Neural cell (in vitro differentiated cells): ENCODE measurements at regions not wholly inside any gene's neighbourhood (a gene's known extent, or its start where the extent isn't known, plus 50 kb on each side); places are given as distances from the start of the nearest gene placed in this dataset.

Experiments used
- H2AFZ ChIP-seq: fragments of 200-600, 300-800 bp; sonication (generic), shearing (Covaris generic); 2 replicates; pipeline ENCODE4 v1.6.0; 2014; ENCODE audit warnings: low read depth, mild to moderate bottlenecking, antibody characterized with exemption, low read length, moderate library complexity
- H3F3A ChIP-seq: fragments of 200-600 bp; shearing (Covaris generic); 2 replicates; pipeline ENCODE4 v1.6.1; 2016; ENCODE audit warnings: mild to moderate bottlenecking, moderate library complexity, mixed read lengths, antibody characterized with exemption, low read length; ENCODE audit not compliant: insufficient read depth, poor library complexity, severe bottlenecking
- H3K27ac ChIP-seq: fragments of 200-600, 300-800 bp; sonication (generic), shearing (Covaris generic); 2 replicates; pipeline ENCODE4 v1.5.1; 2014; ENCODE audit warnings: mild to moderate bottlenecking, low read length, moderate library complexity
- H3K27me3 ChIP-seq: fragments of 300-800, 200-600 bp; sonication (generic), shearing (Covaris generic); 2 replicates; pipeline ENCODE4 v1.6.0; 2014; ENCODE audit warnings: mild to moderate bottlenecking, low read depth, low read length, moderate library complexity; ENCODE audit not compliant: insufficient read depth
- H3K36me3 ChIP-seq: fragments of 300-800, 200-600 bp; sonication (generic), shearing (Covaris generic); 2 replicates; pipeline ENCODE4 v1.5.1; 2014; ENCODE audit warnings: mild to moderate bottlenecking, antibody characterized with exemption, low read length, moderate library complexity; ENCODE audit not compliant: insufficient read depth
- H3K4me2 ChIP-seq: fragments of 300-800, 200-600 bp; sonication (generic), shearing (Covaris generic); 2 replicates; pipeline ENCODE4 v1.6.0; 2014; ENCODE audit warnings: mild to moderate bottlenecking, low read length
- H3K4me3 ChIP-seq: fragments of 300-800, 200-600 bp; sonication (generic), shearing (Covaris generic); 2 replicates; pipeline ENCODE4 v1.5.1; 2014; ENCODE audit warnings: mild to moderate bottlenecking, low read length, moderate library complexity
- H3K79me2 ChIP-seq: fragments of 200-600 bp; shearing (Covaris generic); replicated peaks from 2 replicates; pipeline ENCODE4 v1.6.0; 2014; ENCODE audit warnings: mild to moderate bottlenecking, low read length, moderate library complexity; ENCODE audit not compliant: insufficient read depth
- H3K9ac ChIP-seq: fragments of 300-800, 200-600 bp; sonication (generic), shearing (Covaris generic); 2 replicates; pipeline ENCODE4 v1.6.1; 2016; ENCODE audit warnings: mild to moderate bottlenecking, low read length, mixed read lengths
- H3K9me2 ChIP-seq: fragments of 200-600 bp; shearing (Covaris generic); 2 replicates; pipeline ENCODE4 v1.6.1; 2016; ENCODE audit warnings: mild to moderate bottlenecking, low read length, mixed read lengths; ENCODE audit not compliant: insufficient read depth
- H3K9me3 ChIP-seq: fragments of 200-600, 300-800 bp; sonication (generic), shearing (Covaris generic); 2 replicates; pipeline ENCODE4 v1.6.1; 2016; ENCODE audit warnings: mild to moderate bottlenecking, mixed run types, low read length, moderate library complexity, mixed read lengths
- H4K20me1 ChIP-seq: fragments of 200-600 bp; shearing (Covaris generic); 2 replicates; pipeline ENCODE4 v1.6.1; 2016; ENCODE audit warnings: mild to moderate bottlenecking, mixed run types; ENCODE audit not compliant: insufficient read depth
- EP300 ChIP-seq: fragments of 450-650 bp; conservative IDR thresholded peaks from 2 replicates; pipeline ENCODE4 v1.6.1; 2014; ENCODE audit warnings: antibody characterized with exemption, mild to moderate bottlenecking, moderate library complexity; ENCODE audit not compliant: poor library complexity, severe bottlenecking
- EZH2 ChIP-seq: fragments of 200-600, 300-800 bp; shearing (Covaris generic), sonication (generic); IDR thresholded peaks from 2 replicates; pipeline ENCODE4 v1.6.1; 2014; ENCODE audit warnings: antibody characterized with exemption, low read length, borderline replicate concordance, mild to moderate bottlenecking; ENCODE audit not compliant: insufficient read depth, poor library complexity, severe bottlenecking
- MXI1 ChIP-seq: fragments of 450-650 bp; conservative IDR thresholded peaks from 2 replicates; pipeline ENCODE4 v1.6.1; 2014; ENCODE audit warnings: antibody characterized with exemption, mild to moderate bottlenecking; ENCODE audit not compliant: poor library complexity, severe bottlenecking
- POLR2AphosphoS5 ChIP-seq: IDR thresholded peaks from 2 replicates; pipeline ENCODE4 v1.6.1; 2012
- RAD21 ChIP-seq: fragments of 450-650 bp; conservative IDR thresholded peaks from 2 replicates; pipeline ENCODE4 v1.6.1; 2014; ENCODE audit warnings: antibody characterized with exemption, mild to moderate bottlenecking, moderate library complexity
- SMC3 ChIP-seq: fragments of 450-650 bp; conservative IDR thresholded peaks from 2 replicates; pipeline ENCODE4 v1.6.1; 2014; ENCODE audit warnings: antibody characterized with exemption, mild to moderate bottlenecking, moderate library complexity; ENCODE audit not compliant: poor library complexity
- TAF1 ChIP-seq: IDR thresholded peaks from 2 replicates; pipeline ENCODE4 v1.6.1; 2012; ENCODE audit warnings: low read depth
- TF ChIP-seq, protein P1 (sequence below): fragments of 450-650 bp; IDR thresholded peaks from 2 replicates; pipeline ENCODE4 v1.5.1; 2014; ENCODE audit warnings: antibody characterized with exemption, mild to moderate bottlenecking, moderate library complexity; ENCODE audit not compliant: poor library complexity, severe bottlenecking
- TF ChIP-seq, protein P2 (sequence below): IDR thresholded peaks from 2 replicates; pipeline ENCODE4 v1.6.1; 2012; ENCODE audit warnings: borderline replicate concordance

DNA sequence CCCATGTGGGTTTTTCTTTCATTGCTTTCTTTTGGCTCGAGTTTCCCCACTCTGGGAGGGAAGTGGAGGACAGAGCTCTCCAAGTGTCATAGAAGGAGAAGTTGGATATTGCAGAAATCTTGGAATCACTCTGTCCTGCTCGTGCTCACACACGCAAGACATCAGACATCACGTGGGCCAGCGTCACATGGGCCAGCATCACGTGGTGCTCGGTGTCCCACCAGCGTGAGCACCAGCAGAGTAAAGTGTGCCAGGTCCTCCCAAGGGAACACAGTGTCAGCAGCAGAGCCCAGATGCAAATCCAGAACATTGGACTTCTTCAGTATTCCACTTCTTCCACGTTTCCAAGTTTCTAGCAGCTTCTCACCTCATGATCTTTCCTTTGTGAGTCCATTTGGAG is 327.0 kb downstream of the FOXL1 start:
- Histone ChIP-seq H3K9me3 (no peaks in the 10 kb centered on the region), H3K4me3 (no peak overlapping the region), H3K9me2 (no peaks in the 10 kb centered on the region), H2AFZ (no peak overlapping the region), H3K4me2 (no peak overlapping the region), H3F3A (no peaks in the 10 kb centered on the region), H3K9ac (no peak overlapping the region), H4K20me1 (no peaks in the 10 kb centered on the region), H3K36me3 (no peaks in the 10 kb centered on the region), H3K27me3 (no peaks in the 10 kb centered on the region), H3K79me2 (no peaks in the 10 kb centered on the region), H3K27ac (no peak overlapping the region)
- no peak for TF ChIP-seq EZH2
- TF ChIP-seq RAD21 = no peak
- no peak for TF ChIP-seq EP300
- no peak for TF ChIP-seq POLR2AphosphoS5

GRCh38 chr16:86906623-86907022 is 328.3 kb downstream of the FOXL1 start:
- Histone ChIP-seq H3K79me2 (no peaks in the 10 kb centered on the region), H3K9ac (no peak overlapping the region), H3K27me3 (no peaks in the 10 kb centered on the region), H3K36me3 (no peaks in the 10 kb centered on the region), H3K27ac (no peak overlapping the region), H2AFZ (no peak overlapping the region), H3K9me3 (no peaks in the 10 kb centered on the region), H3K4me3 (no peak overlapping the region), H4K20me1 (no peaks in the 10 kb centered on the region), H3K4me2 (no peak overlapping the region), H3F3A (no peaks in the 10 kb centered on the region), H3K9me2 (no peaks in the 10 kb centered on the region)
- no peak for TF ChIP-seq TAF1
- no peak for TF ChIP-seq POLR2AphosphoS5
- no peak for TF ChIP-seq SMC3
- TF ChIP-seq EP300 = no peak
- TF ChIP-seq, protein P1, sequence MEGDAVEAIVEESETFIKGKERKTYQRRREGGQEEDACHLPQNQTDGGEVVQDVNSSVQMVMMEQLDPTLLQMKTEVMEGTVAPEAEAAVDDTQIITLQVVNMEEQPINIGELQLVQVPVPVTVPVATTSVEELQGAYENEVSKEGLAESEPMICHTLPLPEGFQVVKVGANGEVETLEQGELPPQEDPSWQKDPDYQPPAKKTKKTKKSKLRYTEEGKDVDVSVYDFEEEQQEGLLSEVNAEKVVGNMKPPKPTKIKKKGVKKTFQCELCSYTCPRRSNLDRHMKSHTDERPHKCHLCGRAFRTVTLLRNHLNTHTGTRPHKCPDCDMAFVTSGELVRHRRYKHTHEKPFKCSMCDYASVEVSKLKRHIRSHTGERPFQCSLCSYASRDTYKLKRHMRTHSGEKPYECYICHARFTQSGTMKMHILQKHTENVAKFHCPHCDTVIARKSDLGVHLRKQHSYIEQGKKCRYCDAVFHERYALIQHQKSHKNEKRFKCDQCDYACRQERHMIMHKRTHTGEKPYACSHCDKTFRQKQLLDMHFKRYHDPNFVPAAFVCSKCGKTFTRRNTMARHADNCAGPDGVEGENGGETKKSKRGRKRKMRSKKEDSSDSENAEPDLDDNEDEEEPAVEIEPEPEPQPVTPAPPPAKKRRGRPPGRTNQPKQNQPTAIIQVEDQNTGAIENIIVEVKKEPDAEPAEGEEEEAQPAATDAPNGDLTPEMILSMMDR = no peak
- TF ChIP-seq MXI1 = no peak
- no peak for TF ChIP-seq RAD21
- TF ChIP-seq, protein P2, sequence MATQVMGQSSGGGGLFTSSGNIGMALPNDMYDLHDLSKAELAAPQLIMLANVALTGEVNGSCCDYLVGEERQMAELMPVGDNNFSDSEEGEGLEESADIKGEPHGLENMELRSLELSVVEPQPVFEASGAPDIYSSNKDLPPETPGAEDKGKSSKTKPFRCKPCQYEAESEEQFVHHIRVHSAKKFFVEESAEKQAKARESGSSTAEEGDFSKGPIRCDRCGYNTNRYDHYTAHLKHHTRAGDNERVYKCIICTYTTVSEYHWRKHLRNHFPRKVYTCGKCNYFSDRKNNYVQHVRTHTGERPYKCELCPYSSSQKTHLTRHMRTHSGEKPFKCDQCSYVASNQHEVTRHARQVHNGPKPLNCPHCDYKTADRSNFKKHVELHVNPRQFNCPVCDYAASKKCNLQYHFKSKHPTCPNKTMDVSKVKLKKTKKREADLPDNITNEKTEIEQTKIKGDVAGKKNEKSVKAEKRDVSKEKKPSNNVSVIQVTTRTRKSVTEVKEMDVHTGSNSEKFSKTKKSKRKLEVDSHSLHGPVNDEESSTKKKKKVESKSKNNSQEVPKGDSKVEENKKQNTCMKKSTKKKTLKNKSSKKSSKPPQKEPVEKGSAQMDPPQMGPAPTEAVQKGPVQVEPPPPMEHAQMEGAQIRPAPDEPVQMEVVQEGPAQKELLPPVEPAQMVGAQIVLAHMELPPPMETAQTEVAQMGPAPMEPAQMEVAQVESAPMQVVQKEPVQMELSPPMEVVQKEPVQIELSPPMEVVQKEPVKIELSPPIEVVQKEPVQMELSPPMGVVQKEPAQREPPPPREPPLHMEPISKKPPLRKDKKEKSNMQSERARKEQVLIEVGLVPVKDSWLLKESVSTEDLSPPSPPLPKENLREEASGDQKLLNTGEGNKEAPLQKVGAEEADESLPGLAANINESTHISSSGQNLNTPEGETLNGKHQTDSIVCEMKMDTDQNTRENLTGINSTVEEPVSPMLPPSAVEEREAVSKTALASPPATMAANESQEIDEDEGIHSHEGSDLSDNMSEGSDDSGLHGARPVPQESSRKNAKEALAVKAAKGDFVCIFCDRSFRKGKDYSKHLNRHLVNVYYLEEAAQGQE = no peak
- no peak for TF ChIP-seq EZH2
